ENCODE measurements at regions not wholly inside any gene's neighbourhood (a gene's known extent, or its start where the extent isn't known, plus 50 kb on each side); places are given as distances from the start of the nearest gene placed in this dataset.

GRCh38 chr18:25843791-25844190 is 246.6 kb downstream of the SS18 start:
- intact Hi-C loops (cut with micrococcal nuclease; ENCODE audit: unreplicated experiment): no loop called here
- TF ChIP-seq CTCF (conservative IDR thresholded peaks at IDR 0.05; ENCODE audit: low read depth, low read length): no peak
- no peak for TF ChIP-seq EZH2 (IDR thresholded peaks at IDR 0.05; ENCODE audit: borderline replicate concordance, low read depth, low read length, poor library complexity, severe bottlenecking)
- H3K4me1 ChIP-seq (ENCODE audit: insufficient read depth, low read length, poor library complexity, severe bottlenecking): no peaks in the 10 kb centered on the region
- no peaks in the 10 kb centered on the region for H3K27me3 ChIP-seq (replicated peaks; ENCODE audit: insufficient read depth, low read depth, low read length, poor library complexity)
- no peak overlapping the region for H3K27ac ChIP-seq (ENCODE audit: low read depth, low read length, poor library complexity, severe bottlenecking)
- POLR2A ChIA-PET (ENCODE audit: low non-redundant PET): no interaction called here
- no TSS peak for BruUV-seq (replicated peaks)
- H3K36me3 ChIP-seq (ENCODE audit: insufficient read depth, low read length, poor library complexity, severe bottlenecking): no peaks in the 10 kb centered on the region
- no peak overlapping the region for H3K4me3 ChIP-seq (ENCODE audit: low read depth, low read length, poor library complexity, severe bottlenecking)
- no peak for DNase-seq (ENCODE audit: low spot score)
- H3K9me3 ChIP-seq (ENCODE audit: low read depth, low read length, poor library complexity, severe bottlenecking): no peaks in the 10 kb centered on the region
- CTCF ChIA-PET: no interaction called here

GRCh38 chr18:25842665-25843064 is 247.7 kb downstream of the SS18 start:
- H3K27ac ChIP-seq (ENCODE audit: low read depth, low read length, poor library complexity, severe bottlenecking): no peak overlapping the region
- no TSS peak for BruUV-seq (replicated peaks)
- POLR2A ChIA-PET (ENCODE audit: low non-redundant PET): no interaction called here
- peak; percentile 5 for DNase-seq (ENCODE audit: low spot score)
- H3K27me3 ChIP-seq (replicated peaks; ENCODE audit: insufficient read depth, low read depth, low read length, poor library complexity): no peaks in the 10 kb centered on the region
- intact Hi-C loops (cut with micrococcal nuclease; ENCODE audit: unreplicated experiment): no loop called here
- CTCF ChIA-PET: no interaction called here
- TF ChIP-seq EZH2 (IDR thresholded peaks at IDR 0.05; ENCODE audit: borderline replicate concordance, low read depth, low read length, poor library complexity, severe bottlenecking) (no peak), CTCF (conservative IDR thresholded peaks at IDR 0.05; ENCODE audit: low read depth, low read length) (no peak)
- no peak overlapping the region for H3K4me3 ChIP-seq (ENCODE audit: low read depth, low read length, poor library complexity, severe bottlenecking)
- H3K4me1 ChIP-seq (ENCODE audit: insufficient read depth, low read length, poor library complexity, severe bottlenecking): no peaks in the 10 kb centered on the region
- no peaks in the 10 kb centered on the region for H3K36me3 ChIP-seq (ENCODE audit: insufficient read depth, low read length, poor library complexity, severe bottlenecking)
- no peaks in the 10 kb centered on the region for H3K9me3 ChIP-seq (ENCODE audit: low read depth, low read length, poor library complexity, severe bottlenecking)

- ChIA-PET CTCF (no interaction called here), POLR2A (ENCODE audit: low non-redundant PET) (interaction anchor here (0.5 kb wide), 1 partner anchor 1837 kb away, joined by 5 read pairs; no protein-coding TSS in a partner anchor)
- intact Hi-C loops (cut with micrococcal nuclease; ENCODE audit: unreplicated experiment): loop anchor here (5.0 kb wide), 1 partner anchor 1292 kb away; no protein-coding TSS in a partner anchor
- no TSS peak for BruUV-seq (replicated peaks)
- Histone ChIP-seq H3K27me3 (replicated peaks; ENCODE audit: insufficient read depth, low read depth, low read length, poor library complexity) (no peaks in the 10 kb centered on the region), H3K4me3 (ENCODE audit: low read depth, low read length, poor library complexity, severe bottlenecking) (no peak overlapping the region), H3K4me1 (ENCODE audit: insufficient read depth, low read length, poor library complexity, severe bottlenecking) (no peaks in the 10 kb centered on the region), H3K27ac (ENCODE audit: low read depth, low read length, poor library complexity, severe bottlenecking) (no peak overlapping the region), H3K9me3 (ENCODE audit: low read depth, low read length, poor library complexity, severe bottlenecking) (no peaks in the 10 kb centered on the region), H3K36me3 (ENCODE audit: insufficient read depth, low read length, poor library complexity, severe bottlenecking) (no peaks in the 10 kb centered on the region)
- DNase-seq (ENCODE audit: low spot score): no peak
- TF ChIP-seq CTCF (conservative IDR thresholded peaks at IDR 0.05; ENCODE audit: low read depth, low read length) (no peak), EZH2 (IDR thresholded peaks at IDR 0.05; ENCODE audit: borderline replicate concordance, low read depth, low read length, poor library complexity, severe bottlenecking) (no peak)
Observed at GRCh38 chr18:25834061-25834460, 256.4 kb downstream of the SS18 start.

All from A673 (cell line).